Activated CD8-positive, alpha-beta T cell treated with anti-CD3 and anti-CD28 coated beads for 36 hours (primary cell): ENCODE measurements at regions not wholly inside any gene's neighbourhood (a gene's known extent, or its start where the extent isn't known, plus 50 kb on each side); places are given as distances from the start of the nearest gene placed in this dataset.
"Not testable (repeated sequence)": the region's sequence is repeated elsewhere in the genome, so short reads cannot be mapped to it uniquely, and the experiment has no call there.

Experiments used
- ATAC-seq: fragments of 200-7000 bp; cut with Tn5 transposase; one replicate; pipeline ENCODE4 v1.10.0; 2021; ENCODE audit warnings: mild to moderate bottlenecking, moderate library complexity
- CTCF ChIA-PET: fragments of 350-600 bp; sonication (Branson Sonifier 250); formaldehyde crosslinking; loops from one replicate; lab custom pipeline; 2021; ENCODE audit warnings: antibody characterized with exemption; lab: Charles Lee
- POLR2A ChIA-PET: fragments of 350-600 bp; sonication (Branson Sonifier 250); formaldehyde crosslinking; loops from one replicate; lab custom pipeline; 2021; ENCODE audit warnings: antibody characterized with exemption; lab: Charles Lee
- DNase-seq: peaks from one replicate; pipeline ENCODE4 v3.0.0-alpha.2; 2020
- H3K27ac Mint-ChIP-seq: one replicate; pipeline ENCODE4 v1.8.0; 2021; ENCODE audit warnings: mild to moderate bottlenecking, mixed read lengths
- H3K27me3 Mint-ChIP-seq: one replicate; pipeline ENCODE4 v1.8.0; 2021; ENCODE audit warnings: mixed read lengths
- H3K36me3 Mint-ChIP-seq: one replicate; pipeline ENCODE4 v1.8.0; 2021; ENCODE audit warnings: low read depth, mixed read lengths
- H3K4me1 Mint-ChIP-seq: one replicate; pipeline ENCODE4 v1.8.0; 2021; ENCODE audit warnings: low read depth, mixed read lengths
- H3K4me3 Mint-ChIP-seq: one replicate; pipeline ENCODE4 v1.8.0; 2021; ENCODE audit warnings: mild to moderate bottlenecking, moderate library complexity, mixed read lengths
- H3K9me3 Mint-ChIP-seq: one replicate; pipeline ENCODE4 v1.8.0; 2021; ENCODE audit warnings: mixed read lengths
- intact Hi-C: fragments of 100-400 bp; cut with micrococcal nuclease; formaldehyde crosslinking; loops from one replicate; pipeline ENCODE4 v1.10.0; 2022
- TF ChIP-seq, protein P1 (sequence below): fragments of 200-600 bp; IDR thresholded peaks from one replicate; pipeline ENCODE4 v1.8.0; 2022; ENCODE audit warnings: antibody characterized with exemption, mild to moderate bottlenecking

DNA sequence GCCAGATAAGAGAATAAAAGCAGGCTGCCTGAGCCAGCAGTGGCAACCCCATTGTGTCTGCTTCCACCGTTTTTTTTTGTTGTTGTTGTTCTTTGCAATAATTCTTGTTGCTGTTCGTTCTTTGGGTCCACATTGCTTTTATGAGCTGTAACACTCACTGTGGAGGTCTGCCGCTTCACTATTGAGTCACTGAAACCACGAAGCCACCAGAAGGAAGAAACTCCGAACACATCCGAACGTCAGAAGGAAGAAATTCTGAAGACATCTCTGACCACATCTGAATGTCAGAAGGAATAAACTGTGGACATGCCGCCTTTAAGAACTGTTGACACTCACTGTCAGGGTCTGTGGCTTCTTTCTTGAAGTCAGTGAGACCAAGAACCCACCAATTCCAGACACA, 110.5 kb downstream of the PCDH18 start:
- Mint-ChIP-seq H3K27ac (no peak overlapping the region), H3K36me3 (no peaks in the 10 kb centered on the region), H3K27me3 (no peaks in the 10 kb centered on the region), H3K9me3 (peaks cover 10% of the 10 kb centered on the region), H3K4me1 (no peaks in the 10 kb centered on the region), H3K4me3 (no peak overlapping the region)
- DNase-seq, result no peak
- TF ChIP-seq, protein P1, sequence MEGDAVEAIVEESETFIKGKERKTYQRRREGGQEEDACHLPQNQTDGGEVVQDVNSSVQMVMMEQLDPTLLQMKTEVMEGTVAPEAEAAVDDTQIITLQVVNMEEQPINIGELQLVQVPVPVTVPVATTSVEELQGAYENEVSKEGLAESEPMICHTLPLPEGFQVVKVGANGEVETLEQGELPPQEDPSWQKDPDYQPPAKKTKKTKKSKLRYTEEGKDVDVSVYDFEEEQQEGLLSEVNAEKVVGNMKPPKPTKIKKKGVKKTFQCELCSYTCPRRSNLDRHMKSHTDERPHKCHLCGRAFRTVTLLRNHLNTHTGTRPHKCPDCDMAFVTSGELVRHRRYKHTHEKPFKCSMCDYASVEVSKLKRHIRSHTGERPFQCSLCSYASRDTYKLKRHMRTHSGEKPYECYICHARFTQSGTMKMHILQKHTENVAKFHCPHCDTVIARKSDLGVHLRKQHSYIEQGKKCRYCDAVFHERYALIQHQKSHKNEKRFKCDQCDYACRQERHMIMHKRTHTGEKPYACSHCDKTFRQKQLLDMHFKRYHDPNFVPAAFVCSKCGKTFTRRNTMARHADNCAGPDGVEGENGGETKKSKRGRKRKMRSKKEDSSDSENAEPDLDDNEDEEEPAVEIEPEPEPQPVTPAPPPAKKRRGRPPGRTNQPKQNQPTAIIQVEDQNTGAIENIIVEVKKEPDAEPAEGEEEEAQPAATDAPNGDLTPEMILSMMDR, result no peak
- CTCF ChIA-PET, result no interaction called here
- POLR2A ChIA-PET, result no interaction called here
- no peak for ATAC-seq
- intact Hi-C loops, result no loop called here

GRCh38 chr4:137420901-137421396, 111.3 kb downstream of the PCDH18 start:
- no peaks in the 10 kb centered on the region for H3K27me3 Mint-ChIP-seq
- H3K9me3 Mint-ChIP-seq, result peaks cover 10% of the 10 kb centered on the region
- H3K36me3 Mint-ChIP-seq, result no peaks in the 10 kb centered on the region
- ChIA-PET POLR2A (no interaction called here), CTCF (no interaction called here)
- no peak overlapping the region for H3K27ac Mint-ChIP-seq
- TF ChIP-seq, protein P1, result no peak
- H3K4me3 Mint-ChIP-seq, result no peak overlapping the region
- intact Hi-C loops, result no loop called here
- no peak for DNase-seq
- ATAC-seq, result no peak
- H3K4me1 Mint-ChIP-seq, result no peaks in the 10 kb centered on the region

DNA sequence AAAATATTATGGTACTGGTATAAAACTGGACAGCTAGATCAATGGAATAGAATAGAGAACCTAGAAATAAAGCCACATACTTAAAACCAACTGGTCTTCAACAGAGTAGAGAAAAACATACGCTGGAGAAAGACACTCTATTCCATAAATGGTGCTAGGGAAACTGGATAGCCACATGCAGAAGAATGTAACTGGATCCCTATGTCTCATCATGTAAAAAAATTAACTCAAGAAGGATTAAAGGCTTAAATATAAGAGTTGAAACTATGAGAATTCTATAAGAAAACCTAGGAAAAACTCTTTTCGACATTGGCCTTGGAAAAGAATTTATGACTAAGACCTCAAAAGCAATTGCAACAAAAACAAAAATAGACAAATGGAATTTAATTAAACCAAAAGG, 114.6 kb downstream of the PCDH18 start:
- Mint-ChIP-seq H3K4me1 (no peaks in the 10 kb centered on the region), H3K27me3 (no peaks in the 10 kb centered on the region), H3K27ac (no peak overlapping the region), H3K9me3 (peaks cover 10% of the 10 kb centered on the region), H3K36me3 (no peaks in the 10 kb centered on the region), H3K4me3 (no peak overlapping the region)
- TF ChIP-seq, protein P1, result no peak
- ChIA-PET CTCF (no interaction called here), POLR2A (interaction anchor here (0.7 kb wide), 1 partner anchor 1431 kb away, joined by 3 read pairs; no protein-coding TSS in a partner anchor)
- ATAC-seq, result no peak
- DNase-seq, result no peak
- intact Hi-C loops, result no loop called here

DNA sequence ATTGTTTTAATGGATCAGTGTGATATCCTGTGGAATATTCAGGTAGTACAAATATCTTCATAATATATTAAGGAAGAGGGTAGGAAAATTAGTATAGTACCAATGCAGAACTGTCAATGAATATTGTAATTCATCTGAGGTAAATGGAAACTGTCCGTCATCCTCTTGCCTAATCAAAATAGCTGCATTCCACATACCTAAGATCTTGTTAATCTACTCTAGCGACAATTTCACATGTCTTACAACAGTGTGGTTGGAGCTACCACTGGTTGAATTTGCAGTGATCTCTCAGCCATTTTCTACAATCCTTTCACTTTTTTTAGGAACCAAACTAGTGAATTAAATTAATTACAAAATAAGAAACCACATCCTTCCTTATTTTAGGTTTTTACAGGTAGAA, 117.5 kb downstream of the PCDH18 start:
- no peak overlapping the region for H3K4me3 Mint-ChIP-seq
- peaks cover 4% of the 10 kb centered on the region for H3K9me3 Mint-ChIP-seq
- H3K36me3 Mint-ChIP-seq, result no peaks in the 10 kb centered on the region
- no peak for ATAC-seq
- TF ChIP-seq, protein P1, result no peak
- CTCF ChIA-PET, result no interaction called here
- POLR2A ChIA-PET, result no interaction called here
- H3K27me3 Mint-ChIP-seq, result no peaks in the 10 kb centered on the region
- H3K4me1 Mint-ChIP-seq, result no peaks in the 10 kb centered on the region
- intact Hi-C loops, result no loop called here
- no peak for DNase-seq
- no peak overlapping the region for H3K27ac Mint-ChIP-seq

- TF ChIP-seq, protein P1, result no peak
- Mint-ChIP-seq H3K4me3 (no peak overlapping the region), H3K9me3 (peaks cover 6% of the 10 kb centered on the region), H3K4me1 (no peaks in the 10 kb centered on the region), H3K27me3 (no peaks in the 10 kb centered on the region), H3K27ac (no peak overlapping the region), H3K36me3 (no peaks in the 10 kb centered on the region)
- intact Hi-C loops, result no loop called here
- ATAC-seq (no peak), DNase-seq (no peak)
- POLR2A ChIA-PET, result no interaction called here
- CTCF ChIA-PET, result no interaction called here
Measured at GRCh38 chr4:137408527-137409177, 123.6 kb downstream of the PCDH18 start.

GRCh38 chr4:137405833-137406232, 126.5 kb downstream of the PCDH18 start:
- H3K4me1 Mint-ChIP-seq, POLR2A ChIA-PET, H3K4me3 Mint-ChIP-seq, DNase-seq, H3K27me3 Mint-ChIP-seq, H3K27ac Mint-ChIP-seq, H3K36me3 Mint-ChIP-seq, intact Hi-C loops, CTCF ChIA-PET, H3K9me3 Mint-ChIP-seq, ATAC-seq: not testable (repeated sequence)
